DOHH2 (cell line): ENCODE measurements at regions not wholly inside any gene's neighbourhood (a gene's known extent, or its start where the extent isn't known, plus 50 kb on each side); places are given as distances from the start of the nearest gene placed in this dataset.

ENCODE experiments used
- CTCF ChIP-seq: fragments of 200-600 bp; sonication (generic); IDR thresholded peaks from one replicate; pipeline ENCODE4 v1.5.1; 2014; ENCODE audit warnings: antibody characterized with exemption, mild to moderate bottlenecking, low read depth, low read length; ENCODE audit not compliant: poor library complexity, severe bottlenecking
- EZH2phosphoT487 ChIP-seq: fragments of 200-600 bp; sonication (generic); IDR thresholded peaks from 2 replicates; pipeline ENCODE4 v1.6.1; 2017; ENCODE audit warnings: borderline replicate concordance, mild to moderate bottlenecking, antibody characterized with exemption, low read length, moderate library complexity, mixed read lengths

- TF ChIP-seq CTCF, result no peak
- TF ChIP-seq EZH2phosphoT487, result no peak
These were observed 1684.8 kb upstream of the TENM3 start for GRCh38 chr4:180558427-180558826.
